ENCODE measurements at regions not wholly inside any gene's neighbourhood (a gene's known extent, or its start where the extent isn't known, plus 50 kb on each side); places are given as distances from the start of the nearest gene placed in this dataset.

DNA sequence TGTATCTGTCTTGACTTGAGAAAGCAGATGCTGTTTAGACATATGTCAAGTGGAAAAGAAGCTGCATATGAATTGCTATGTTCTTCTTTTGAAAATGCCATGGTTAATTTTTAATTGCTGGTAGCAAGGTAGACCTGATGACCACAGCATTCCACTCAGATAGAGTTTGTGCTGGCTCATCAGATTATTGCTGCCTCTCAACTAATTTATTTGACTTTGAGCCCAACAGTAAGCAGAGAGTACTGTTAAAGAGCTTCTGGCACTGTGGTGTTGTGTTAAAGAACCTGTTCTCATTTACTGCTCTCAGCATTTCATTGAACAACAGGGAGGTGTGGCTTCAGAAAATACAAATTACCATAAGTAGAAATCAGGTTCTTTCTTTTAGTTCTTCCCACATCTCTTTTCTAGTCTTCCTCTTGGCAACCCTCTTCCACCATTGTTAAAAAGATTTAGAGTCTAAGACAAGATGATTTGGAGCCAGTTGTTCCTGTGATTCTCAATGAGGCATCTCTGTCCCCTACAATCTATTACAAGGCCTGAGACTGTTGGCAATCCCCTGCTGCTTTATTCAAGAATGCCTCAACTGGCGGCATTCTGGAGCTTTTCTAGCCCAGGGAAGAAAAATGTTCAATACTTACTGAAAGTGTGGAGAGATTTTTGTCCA is 967.6 kb upstream of the GJE1 start:
- Mint-ChIP-seq H3K4me3 (no peak overlapping the region), H3K27ac (no peak overlapping the region), H3K36me3 (ENCODE audit: low read depth) (peaks cover 3% of the 10 kb centered on the region), H3K9me3 (peaks cover 23% of the 10 kb centered on the region), H3K27me3 (ENCODE audit: insufficient read depth) (no peaks in the 10 kb centered on the region), H3K4me1 (peaks cover 15% of the 10 kb centered on the region)
- Histone ChIP-seq H3K27ac (ENCODE audit: low read depth, low read length) (no peak overlapping the region), H3K27me3 (ENCODE audit: control insufficient read depth, insufficient read depth, low read length, poor library complexity, severe bottlenecking) (no peaks in the 10 kb centered on the region), H3K9me3 (ENCODE audit: control insufficient read depth, low read length) (peaks cover 7% of the 10 kb centered on the region), H3K4me3 (ENCODE audit: low read length) (no peak overlapping the region), H3K9ac (ENCODE audit: extremely low read depth, low read length, poor library complexity, severe bottlenecking) (no peak overlapping the region), H3K36me3 (ENCODE audit: control insufficient read depth, insufficient read depth, low read length) (no peaks in the 10 kb centered on the region), H3K4me1 (ENCODE audit: control insufficient read depth, insufficient read depth, low read length) (peaks cover 4% of the 10 kb centered on the region)
- WGBS, 2 experiments (ENCODE audit: insufficient coverage in 1 of 2, insufficient read length in 1 of 2), result 72% methylated on average over 1 of the region's 1 CpG; no CpG with 5 or more reads in 1 of the 2 experiments
- TF ChIP-seq, protein P1, sequence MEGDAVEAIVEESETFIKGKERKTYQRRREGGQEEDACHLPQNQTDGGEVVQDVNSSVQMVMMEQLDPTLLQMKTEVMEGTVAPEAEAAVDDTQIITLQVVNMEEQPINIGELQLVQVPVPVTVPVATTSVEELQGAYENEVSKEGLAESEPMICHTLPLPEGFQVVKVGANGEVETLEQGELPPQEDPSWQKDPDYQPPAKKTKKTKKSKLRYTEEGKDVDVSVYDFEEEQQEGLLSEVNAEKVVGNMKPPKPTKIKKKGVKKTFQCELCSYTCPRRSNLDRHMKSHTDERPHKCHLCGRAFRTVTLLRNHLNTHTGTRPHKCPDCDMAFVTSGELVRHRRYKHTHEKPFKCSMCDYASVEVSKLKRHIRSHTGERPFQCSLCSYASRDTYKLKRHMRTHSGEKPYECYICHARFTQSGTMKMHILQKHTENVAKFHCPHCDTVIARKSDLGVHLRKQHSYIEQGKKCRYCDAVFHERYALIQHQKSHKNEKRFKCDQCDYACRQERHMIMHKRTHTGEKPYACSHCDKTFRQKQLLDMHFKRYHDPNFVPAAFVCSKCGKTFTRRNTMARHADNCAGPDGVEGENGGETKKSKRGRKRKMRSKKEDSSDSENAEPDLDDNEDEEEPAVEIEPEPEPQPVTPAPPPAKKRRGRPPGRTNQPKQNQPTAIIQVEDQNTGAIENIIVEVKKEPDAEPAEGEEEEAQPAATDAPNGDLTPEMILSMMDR (conservative IDR thresholded peaks at IDR 0.05), result no peak
- no peak for DNase-seq

DNA sequence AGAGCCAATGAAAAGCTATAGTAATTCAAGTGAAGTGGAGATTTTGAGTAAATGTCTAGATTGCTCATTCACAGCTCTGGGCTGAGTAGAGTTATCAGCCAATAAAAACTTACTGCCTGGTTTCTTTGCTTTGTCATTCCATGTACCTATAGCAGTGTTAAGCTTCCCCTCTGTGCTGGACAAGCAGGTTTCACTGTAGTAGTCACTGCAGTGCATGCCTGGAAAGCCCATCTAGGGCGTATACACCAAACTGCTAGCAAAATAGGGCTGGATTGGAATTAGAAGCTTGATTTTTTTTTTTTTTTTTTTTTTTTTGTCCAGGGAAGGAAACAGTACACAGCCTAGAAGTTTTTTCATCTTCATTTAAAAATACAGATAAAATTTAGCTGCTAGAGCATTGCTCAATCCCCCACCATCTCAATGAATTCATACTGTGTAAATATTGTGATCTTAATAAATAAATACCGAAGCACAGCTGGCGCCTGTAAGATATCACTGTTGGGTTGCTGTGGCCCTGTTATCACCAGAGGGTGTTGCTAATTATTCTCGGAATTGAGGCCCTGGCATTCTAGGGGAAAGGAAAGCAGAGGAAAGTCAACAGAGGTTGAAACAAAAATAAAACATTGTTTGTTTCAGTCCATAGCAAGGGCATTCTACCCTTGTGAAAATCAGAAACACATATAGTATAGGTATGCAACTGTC is 968.5 kb upstream of the GJE1 start:
- Mint-ChIP-seq H3K27ac (no peak overlapping the region), H3K4me3 (no peak overlapping the region), H3K36me3 (ENCODE audit: low read depth) (peaks cover 3% of the 10 kb centered on the region), H3K4me1 (peaks cover 11% of the 10 kb centered on the region), H3K9me3 (peaks cover 23% of the 10 kb centered on the region), H3K27me3 (ENCODE audit: insufficient read depth) (no peaks in the 10 kb centered on the region)
- WGBS, 2 experiments (ENCODE audit: insufficient coverage in 1 of 2, insufficient read length in 1 of 2), result 89 to 100% methylated on average over 2 to 4 of the region's 4 CpGs
- Histone ChIP-seq H3K9me3 (ENCODE audit: control insufficient read depth, low read length) (peaks cover 7% of the 10 kb centered on the region), H3K4me3 (ENCODE audit: low read length) (no peak overlapping the region), H3K27ac (ENCODE audit: low read depth, low read length) (no peak overlapping the region), H3K4me1 (ENCODE audit: control insufficient read depth, insufficient read depth, low read length) (peaks cover 6% of the 10 kb centered on the region), H3K9ac (ENCODE audit: extremely low read depth, low read length, poor library complexity, severe bottlenecking) (no peak overlapping the region), H3K36me3 (ENCODE audit: control insufficient read depth, insufficient read depth, low read length) (no peaks in the 10 kb centered on the region), H3K27me3 (ENCODE audit: control insufficient read depth, insufficient read depth, low read length, poor library complexity, severe bottlenecking) (no peaks in the 10 kb centered on the region)
- TF ChIP-seq, protein P1 (conservative IDR thresholded peaks at IDR 0.05), result no peak
- DNase-seq, result no peak

GRCh38 chr6:141163107-141163506 is 969.6 kb upstream of the GJE1 start:
- H3K27me3 Mint-ChIP-seq (ENCODE audit: insufficient read depth), result no peaks in the 10 kb centered on the region
- Histone ChIP-seq H3K36me3 (ENCODE audit: control insufficient read depth, insufficient read depth, low read length) (no peaks in the 10 kb centered on the region), H3K9ac (ENCODE audit: extremely low read depth, low read length, poor library complexity, severe bottlenecking) (no peak overlapping the region), H3K4me1 (ENCODE audit: control insufficient read depth, insufficient read depth, low read length) (peaks cover 6% of the 10 kb centered on the region), H3K27ac (ENCODE audit: low read depth, low read length) (no peak overlapping the region), H3K9me3 (ENCODE audit: control insufficient read depth, low read length) (peaks cover 7% of the 10 kb centered on the region), H3K27me3 (ENCODE audit: control insufficient read depth, insufficient read depth, low read length, poor library complexity, severe bottlenecking) (no peaks in the 10 kb centered on the region), H3K4me3 (ENCODE audit: low read length) (no peak overlapping the region)
- no peak overlapping the region for H3K4me3 Mint-ChIP-seq
- H3K9me3 Mint-ChIP-seq, result peaks cover 15% of the 10 kb centered on the region
- TF ChIP-seq, protein P1 (conservative IDR thresholded peaks at IDR 0.05), result no peak
- no peak for DNase-seq
- H3K36me3 Mint-ChIP-seq (ENCODE audit: low read depth), result peaks cover 3% of the 10 kb centered on the region
- H3K4me1 Mint-ChIP-seq, result peaks cover 11% of the 10 kb centered on the region
- no peak overlapping the region for H3K27ac Mint-ChIP-seq

All from endodermal cell (in vitro differentiated cells).